ENCODE measurements at regions not wholly inside any gene's neighbourhood (a gene's known extent, or its start where the extent isn't known, plus 50 kb on each side); places are given as distances from the start of the nearest gene placed in this dataset.

DNA sequence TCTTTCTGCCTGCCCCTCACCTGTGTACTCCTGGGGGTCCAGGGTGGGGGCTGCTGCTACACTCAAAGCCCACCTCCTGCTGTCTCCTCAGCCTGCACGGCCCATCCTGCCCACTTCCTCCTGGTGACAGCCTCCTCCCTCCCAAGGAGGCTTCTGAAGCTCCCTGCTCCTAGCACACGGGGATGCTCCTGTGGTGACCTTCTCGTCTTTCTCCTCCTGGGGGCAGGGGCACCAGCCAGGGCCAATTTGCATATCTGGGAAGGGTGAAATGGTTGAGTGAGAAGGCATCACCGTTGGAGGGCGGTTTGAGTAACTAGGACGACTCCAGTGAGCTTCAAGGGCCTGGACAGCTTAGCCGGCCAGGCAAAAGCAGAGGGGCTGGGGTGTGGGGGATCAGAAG lies 51.9 kb upstream of the COL5A1 start:
- no peak for TF ChIP-seq POLR2A (conservative IDR thresholded peaks at IDR 0.05)
- TF ChIP-seq, protein P1, sequence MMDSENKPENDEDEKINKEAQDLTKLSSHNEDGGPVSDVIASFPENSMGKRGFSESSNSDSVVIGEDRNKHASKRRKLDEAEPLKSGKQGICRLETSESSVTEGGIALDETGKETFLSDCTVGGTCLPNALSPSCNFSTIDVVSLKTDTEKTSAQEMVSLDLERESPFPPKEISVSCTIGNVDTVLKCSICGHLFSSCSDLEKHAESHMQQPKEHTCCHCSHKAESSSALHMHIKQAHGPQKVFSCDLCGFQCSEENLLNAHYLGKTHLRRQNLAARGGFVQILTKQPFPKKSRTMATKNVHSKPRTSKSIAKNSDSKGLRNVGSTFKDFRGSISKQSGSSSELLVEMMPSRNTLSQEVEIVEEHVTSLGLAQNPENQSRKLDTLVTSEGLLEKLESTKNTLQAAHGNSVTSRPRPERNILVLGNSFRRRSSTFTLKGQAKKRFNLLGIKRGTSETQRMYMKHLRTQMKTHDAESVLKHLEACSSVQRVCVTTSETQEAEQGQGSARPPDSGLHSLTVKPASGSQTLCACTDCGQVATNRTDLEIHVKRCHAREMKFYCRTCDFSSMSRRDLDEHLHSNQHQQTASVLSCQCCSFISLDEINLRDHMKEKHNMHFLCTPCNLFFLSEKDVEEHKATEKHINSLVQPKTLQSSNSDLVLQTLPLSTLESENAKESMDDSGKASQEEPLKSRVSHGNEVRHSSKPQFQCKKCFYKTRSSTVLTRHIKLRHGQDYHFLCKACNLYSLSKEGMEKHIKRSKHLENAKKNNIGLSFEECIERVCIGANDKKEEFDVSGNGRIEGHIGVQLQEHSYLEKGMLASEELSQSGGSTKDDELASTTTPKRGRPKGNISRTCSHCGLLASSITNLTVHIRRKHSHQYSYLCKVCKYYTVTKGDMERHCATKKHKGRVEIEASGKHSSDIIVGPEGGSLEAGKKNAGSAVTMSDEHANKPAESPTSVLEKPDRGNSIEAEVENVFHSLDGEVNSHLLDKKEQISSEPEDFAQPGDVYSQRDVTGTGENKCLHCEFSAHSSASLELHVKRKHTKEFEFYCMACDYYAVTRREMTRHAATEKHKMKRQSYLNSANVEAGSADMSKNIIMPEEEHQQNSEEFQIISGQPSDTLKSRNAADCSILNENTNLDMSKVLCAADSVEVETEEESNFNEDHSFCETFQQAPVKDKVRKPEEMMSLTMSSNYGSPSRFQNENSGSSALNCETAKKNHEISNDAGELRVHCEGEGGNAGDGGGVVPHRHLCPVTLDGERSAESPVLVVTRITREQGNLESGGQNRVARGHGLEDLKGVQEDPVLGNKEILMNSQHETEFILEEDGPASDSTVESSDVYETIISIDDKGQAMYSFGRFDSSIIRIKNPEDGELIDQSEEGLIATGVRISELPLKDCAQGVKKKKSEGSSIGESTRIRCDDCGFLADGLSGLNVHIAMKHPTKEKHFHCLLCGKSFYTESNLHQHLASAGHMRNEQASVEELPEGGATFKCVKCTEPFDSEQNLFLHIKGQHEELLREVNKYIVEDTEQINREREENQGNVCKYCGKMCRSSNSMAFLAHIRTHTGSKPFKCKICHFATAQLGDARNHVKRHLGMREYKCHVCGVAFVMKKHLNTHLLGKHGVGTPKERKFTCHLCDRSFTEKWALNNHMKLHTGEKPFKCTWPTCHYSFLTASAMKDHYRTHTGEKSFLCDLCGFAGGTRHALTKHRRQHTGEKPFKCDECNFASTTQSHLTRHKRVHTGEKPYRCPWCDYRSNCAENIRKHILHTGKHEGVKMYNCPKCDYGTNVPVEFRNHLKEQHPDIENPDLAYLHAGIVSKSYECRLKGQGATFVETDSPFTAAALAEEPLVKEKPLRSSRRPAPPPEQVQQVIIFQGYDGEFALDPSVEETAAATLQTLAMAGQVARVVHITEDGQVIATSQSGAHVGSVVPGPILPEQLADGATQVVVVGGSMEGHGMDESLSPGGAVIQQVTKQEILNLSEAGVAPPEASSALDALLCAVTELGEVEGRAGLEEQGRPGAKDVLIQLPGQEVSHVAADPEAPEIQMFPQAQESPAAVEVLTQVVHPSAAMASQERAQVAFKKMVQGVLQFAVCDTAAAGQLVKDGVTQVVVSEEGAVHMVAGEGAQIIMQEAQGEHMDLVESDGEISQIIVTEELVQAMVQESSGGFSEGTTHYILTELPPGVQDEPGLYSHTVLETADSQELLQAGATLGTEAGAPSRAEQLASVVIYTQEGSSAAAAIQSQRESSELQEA (IDR thresholded peaks at IDR 0.05; ENCODE audit: low read depth) = no peak
- TF ChIP-seq ZNF282 (CRISPR knock-in tag; IDR thresholded peaks at IDR 0.05) = no peak
- no peak for TF ChIP-seq GATA2 (CRISPR knock-in tag; IDR thresholded peaks at IDR 0.05)
- TF ChIP-seq POLR2AphosphoS5 (IDR thresholded peaks at IDR 0.05; ENCODE audit: control insufficient read depth, insufficient read depth, low read depth, low read length) = no peak
- no peak for TF ChIP-seq ZFPM2 (CRISPR knock-in tag; IDR thresholded peaks at IDR 0.05)
